OCI-M2 (cell line): ENCODE measurements at regions not wholly inside any gene's neighbourhood (a gene's known extent, or its start where the extent isn't known, plus 50 kb on each side); places are given as distances from the start of the nearest gene placed in this dataset.

Experiments used
- DNase-seq: peaks from one replicate; lab custom pipeline; 2025; ENCODE audit not compliant: unreplicated experiment; lab: John Stamatoyannopoulos, UW

- no peak for DNase-seq
Measured at GRCh38 chr11:23976426-23976825, 520.4 kb upstream of the LUZP2 start.

- DNase-seq = no peak
Measured at GRCh38 chr11:23976841-23977271, 520.0 kb upstream of the LUZP2 start.

GRCh38 chr11:23988381-23989006, 508.4 kb upstream of the LUZP2 start:
- DNase-seq = no peak

- DNase-seq = no peak
Measured at GRCh38 chr11:23990346-23991164, 506.3 kb upstream of the LUZP2 start.

- no peak for DNase-seq
Measured at GRCh38 chr11:23991165-23991539, 505.7 kb upstream of the LUZP2 start.

- no peak for DNase-seq
Measured at GRCh38 chr11:23995891-23996290, 501.0 kb upstream of the LUZP2 start.

- DNase-seq = no peak
Measured at GRCh38 chr11:23997356-23997755, 499.5 kb upstream of the LUZP2 start.

- DNase-seq = no peak
Measured at GRCh38 chr11:24005202-24005876, 491.5 kb upstream of the LUZP2 start.

- no peak for DNase-seq
Measured at GRCh38 chr11:24043842-24044241, 453.0 kb upstream of the LUZP2 start.

- DNase-seq = no peak
Measured at GRCh38 chr11:24046731-24047130, 450.1 kb upstream of the LUZP2 start.

GRCh38 chr11:24056051-24056450, 440.8 kb upstream of the LUZP2 start:
- no peak for DNase-seq

GRCh38 chr11:24060125-24060524, 436.7 kb upstream of the LUZP2 start:
- no peak for DNase-seq

GRCh38 chr11:24064309-24064903, 432.4 kb upstream of the LUZP2 start:
- DNase-seq = no peak

- no peak for DNase-seq
Measured at GRCh38 chr11:24068197-24068596, 428.7 kb upstream of the LUZP2 start.

- no peak for DNase-seq
Measured at GRCh38 chr11:24070435-24070834, 426.4 kb upstream of the LUZP2 start.

GRCh38 chr11:24078018-24078417, 418.8 kb upstream of the LUZP2 start:
- no peak for DNase-seq

- DNase-seq = no peak
Measured at GRCh38 chr11:24082241-24082640, 414.6 kb upstream of the LUZP2 start.

GRCh38 chr11:24082860-24083259, 414.0 kb upstream of the LUZP2 start:
- DNase-seq = no peak

- no peak for DNase-seq
Measured at GRCh38 chr11:24084956-24085355, 411.9 kb upstream of the LUZP2 start.

- no peak for DNase-seq
Measured at GRCh38 chr11:24086921-24087320, 409.9 kb upstream of the LUZP2 start.

GRCh38 chr11:24091594-24091993, 405.3 kb upstream of the LUZP2 start:
- no peak for DNase-seq

GRCh38 chr11:24093375-24093774, 403.5 kb upstream of the LUZP2 start:
- DNase-seq = no peak
